H1 (cell line): ENCODE measurements at regions not wholly inside any gene's neighbourhood (a gene's known extent, or its start where the extent isn't known, plus 50 kb on each side); places are given as distances from the start of the nearest gene placed in this dataset.

Experiments used
- CTCF ChIA-PET: fragments of 300-600 bp; sonication (Branson Sonifier 250); formaldehyde crosslinking; loops from one replicate; lab custom pipeline; 2021; ENCODE audit not compliant: partially characterized antibody; lab: Charles Lee
- POLR2A ChIA-PET: fragments of 300-600 bp; sonication (Branson Sonifier 250); formaldehyde crosslinking; loops from one replicate; lab custom pipeline; 2021; ENCODE audit warnings: inconsistent platforms; ENCODE audit not compliant: partially characterized antibody; lab: Charles Lee
- DNase-seq, 2 experiments: peaks; one replicate each; pipeline versions ENCODE4 v3.0.0 to v3.0.0-alpha.2; 2010 to 2022; ENCODE audit warnings: low spot score in 2 of 2, low read depth in 1 of 2, mixed read lengths in 1 of 2
- FAIRE-seq: peaks from 2 replicates; lab custom pipeline; 2011; peaks lifted over from hg19 to GRCh38; lab: Jason Lieb, UNC
- H2AFZ ChIP-seq: 2 replicates; pipeline ENCODE4 v1.8.1; 2012; ENCODE audit warnings: low read length, inconsistent platforms
- H2AK5ac ChIP-seq: 2 replicates; pipeline ENCODE4 v1.6.1; 2013; ENCODE audit warnings: low read depth, low read length
- H2BK120ac ChIP-seq: replicated peaks from 2 replicates; pipeline ENCODE3; 2013; ENCODE audit warnings: low read depth, low read length, inconsistent platforms
- H2BK12ac ChIP-seq: 2 replicates; pipeline ENCODE4 v1.6.1; 2013; ENCODE audit warnings: low read depth, low read length
- H2BK15ac ChIP-seq: 2 replicates; pipeline ENCODE4 v1.6.1; 2013; ENCODE audit warnings: low read length
- H2BK20ac ChIP-seq: 2 replicates; pipeline ENCODE4 v1.6.1; 2013; ENCODE audit warnings: low read length
- H2BK5ac ChIP-seq: 2 replicates; pipeline ENCODE4 v1.6.1; 2013; ENCODE audit warnings: low read depth, low read length
- H3K14ac ChIP-seq: 2 replicates; pipeline ENCODE4 v1.6.1; 2013; ENCODE audit warnings: inconsistent platforms; ENCODE audit not compliant: insufficient read length
- H3K18ac ChIP-seq: 2 replicates; pipeline ENCODE4 v1.6.1; 2013; ENCODE audit warnings: low read length; ENCODE audit errors: extremely low read depth
- H3K23ac ChIP-seq: 2 replicates; pipeline ENCODE4 v1.6.1; 2013; ENCODE audit warnings: inconsistent platforms; ENCODE audit not compliant: insufficient read length
- H3K23me2 ChIP-seq: 2 replicates; pipeline ENCODE4 v1.6.1; 2013; ENCODE audit warnings: low read depth, low read length
- H3K27ac ChIP-seq: 2 replicates; pipeline ENCODE4 v1.6.1; 2011; ENCODE audit warnings: low read depth, low read length, inconsistent platforms
- H3K27me3 ChIP-seq, 4 experiments: replicated peaks in 1 of 4; 1 replicate in 1 of 4; 2 replicates in 3 of 4; pipeline versions ENCODE4 v1.6.1 to v1.8.1; 2011 to 2013; ENCODE audit warnings: low read length in 3 of 4, mild to moderate bottlenecking in 3 of 4, inconsistent platforms in 2 of 4, mixed read lengths in 2 of 4, moderate library complexity in 1 of 4; ENCODE audit not compliant: control insufficient read depth in 3 of 4, insufficient read depth in 3 of 4; ENCODE audit errors: extremely low read depth in 1 of 4
- H3K36me3 ChIP-seq, 4 experiments: 2 replicates each; pipeline versions ENCODE4 v1.6.1 to v1.8.1; 2011 to 2013; ENCODE audit warnings: mild to moderate bottlenecking in 4 of 4, low read length in 3 of 4, moderate library complexity in 2 of 4, control low read depth in 1 of 4, inconsistent platforms in 1 of 4; ENCODE audit not compliant: insufficient read depth in 4 of 4, control insufficient read depth in 2 of 4
- H3K4ac ChIP-seq: replicated peaks from 2 replicates; pipeline ENCODE3; 2013; ENCODE audit warnings: low read length, low read depth, mixed read lengths, inconsistent platforms; ENCODE audit not compliant: insufficient read length
- H3K4me1 ChIP-seq, 4 experiments: replicated peaks in 1 of 4; 1 replicate in 1 of 4; 2 replicates in 3 of 4; pipeline versions ENCODE4 v1.6.1 to v1.8.1; 2011 to 2013; ENCODE audit warnings: low read length in 3 of 4, inconsistent platforms in 2 of 4, mixed read lengths in 1 of 4; ENCODE audit not compliant: insufficient read depth in 4 of 4, control insufficient read depth in 3 of 4
- H3K4me2 ChIP-seq, 2 experiments: 2 replicates each; pipeline versions ENCODE4 v1.6.1 to v1.8.1; 2011 to 2013; ENCODE audit warnings: low read depth in 2 of 2, low read length in 2 of 2, control low read depth in 1 of 2, inconsistent platforms in 1 of 2, mild to moderate bottlenecking in 1 of 2; ENCODE audit not compliant: insufficient read depth in 1 of 2
- H3K4me3 ChIP-seq, 4 experiments: fragments of 200-600, 300-600 bp in 1 of 4; sonication (generic), shearing (Covaris generic), sonication (Bioruptor Twin) in 1 of 4; 2 replicates each; pipeline versions ENCODE4 v1.5.1 to v1.8.1; 2011 to 2016; ENCODE audit warnings: low read length in 4 of 4, low read depth in 3 of 4, control low read depth in 2 of 4, inconsistent platforms in 2 of 4, mild to moderate bottlenecking in 2 of 4, mixed read lengths in 1 of 4, moderate library complexity in 1 of 4; ENCODE audit not compliant: insufficient read depth in 2 of 4; ENCODE audit errors: extremely low read depth in 1 of 4
- H3K56ac ChIP-seq: replicated peaks from 2 replicates; pipeline ENCODE3; 2013; ENCODE audit warnings: low read depth, mild to moderate bottlenecking, mixed read lengths, low read length, inconsistent platforms; ENCODE audit not compliant: insufficient read length
- H3K79me1 ChIP-seq: 2 replicates; pipeline ENCODE4 v1.6.1; 2013; ENCODE audit warnings: low read depth, low read length, control low read depth
- H3K79me2 ChIP-seq, 2 experiments: 2 replicates each; pipeline versions ENCODE4 v1.6.1 to v1.8.1; 2012 to 2013; ENCODE audit warnings: low read length in 2 of 2, mild to moderate bottlenecking in 2 of 2, inconsistent platforms in 1 of 2; ENCODE audit not compliant: insufficient read depth in 2 of 2, control insufficient read depth in 1 of 2
- H3K9ac ChIP-seq, 4 experiments: replicated peaks in 1 of 4; 1 replicate in 1 of 4; 2 replicates in 3 of 4; pipeline versions ENCODE4 v1.6.1 to v1.8.1; 2011 to 2013; ENCODE audit warnings: low read depth in 3 of 4, low read length in 3 of 4, control low read depth in 2 of 4, mild to moderate bottlenecking in 2 of 4, moderate library complexity in 2 of 4, inconsistent platforms in 1 of 4; ENCODE audit errors: extremely low read depth in 1 of 4
- H3K9me3 ChIP-seq, 2 experiments: 2 replicates each; pipeline versions ENCODE4 v1.6.1 to v1.8.1; 2012 to 2013; ENCODE audit warnings: mild to moderate bottlenecking in 2 of 2, moderate library complexity in 2 of 2, control low read depth in 1 of 2, inconsistent platforms in 1 of 2, low read depth in 1 of 2, low read length in 1 of 2, mixed read lengths in 1 of 2; ENCODE audit not compliant: insufficient read depth in 2 of 2
- H4K20me1 ChIP-seq, 2 experiments: replicated peaks in 1 of 2; 2 replicates each; pipeline versions ENCODE3 to v1.8.1; 2011 to 2013; ENCODE audit warnings: inconsistent platforms in 2 of 2, low read length in 2 of 2, mild to moderate bottlenecking in 1 of 2; ENCODE audit not compliant: insufficient read depth in 2 of 2, control insufficient read depth in 1 of 2
- H4K5ac ChIP-seq: 2 replicates; pipeline ENCODE4 v1.6.1; 2013; ENCODE audit warnings: low read length, low read depth, mixed read lengths, inconsistent platforms; ENCODE audit not compliant: insufficient read length
- H4K8ac ChIP-seq: 2 replicates; pipeline ENCODE4 v1.8.0; 2013; ENCODE audit warnings: mild to moderate bottlenecking, moderate library complexity, low read length, inconsistent platforms; ENCODE audit not compliant: insufficient read depth; ENCODE audit errors: extremely low read depth
- H4K91ac ChIP-seq: replicated peaks from 2 replicates; pipeline ENCODE3; 2013; ENCODE audit warnings: low read length, mixed read lengths, inconsistent platforms; ENCODE audit not compliant: insufficient read length
- GABPA ChIP-seq: IDR thresholded peaks from 2 replicates; pipeline ENCODE4 v1.6.1; 2011; ENCODE audit warnings: mild to moderate bottlenecking, low read length, moderate library complexity, borderline replicate concordance; ENCODE audit not compliant: insufficient read depth
- RAD21 ChIP-seq, 2 experiments: IDR thresholded peaks in 1 of 2; conservative IDR thresholded peaks in 1 of 2; 2 replicates each; pipeline ENCODE4 v1.6.1; 2011; ENCODE audit warnings: low read depth in 2 of 2, low read length in 2 of 2, improper control_type of control experiment in 1 of 2, inconsistent platforms in 1 of 2, mild to moderate bottlenecking in 1 of 2, moderate library complexity in 1 of 2
- WGBS, 2 experiments: shearing (Covaris generic) in 1 of 2; methylation state at CpG; one replicate each; pipeline versions ENCODE4 v1.1.6 to v1.1.7; 2013 to 2015; ENCODE audit warnings: low lambda C conversion rate in 2 of 2, mixed read lengths in 2 of 2, inconsistent platforms in 1 of 2, low coverage in 1 of 2, missing lambda C conversion rate in 1 of 2; ENCODE audit not compliant: insufficient replicate concordance in 2 of 2, insufficient coverage in 1 of 2, insufficient read length in 1 of 2; ENCODE audit errors: extremely low coverage in 1 of 2, missing lambda C conversion rate in 1 of 2; 5-methylcytosine and 5-hydroxymethylcytosine counted together
- TF ChIP-seq, protein P1 (sequence below): IDR thresholded peaks from 2 replicates; pipeline ENCODE4 v1.6.1; 2011; ENCODE audit warnings: low read length, improper control_type of control experiment

DNA sequence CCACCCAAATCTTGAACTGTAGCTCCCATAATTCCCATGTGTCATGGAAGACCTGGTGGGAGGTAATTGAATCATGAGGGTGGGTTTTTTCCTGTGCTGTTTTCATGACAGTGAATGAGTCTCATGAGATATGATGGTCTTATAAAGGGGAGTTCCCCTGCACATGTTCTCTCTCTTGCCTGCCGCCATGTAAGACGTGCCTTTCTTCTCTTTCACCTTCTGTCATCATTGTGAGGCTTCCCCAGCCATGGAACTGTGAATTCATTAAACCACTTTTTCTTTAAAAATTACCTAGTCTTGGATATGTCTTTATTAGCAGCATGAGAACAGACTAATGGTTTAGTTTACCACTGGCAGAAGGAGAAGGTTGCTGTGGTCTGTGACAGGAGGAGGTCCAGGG is 111.5 kb upstream of the RAB18 start:
- Histone ChIP-seq H3K56ac (no peak overlapping the region), H2BK12ac (no peak overlapping the region), H2BK120ac (no peak overlapping the region), H3K4me1 (peaks cover 0 to 3% (median 1%) of the 10 kb centered on the region in 4 experiments; a peak in 4 of 7 replicates), H4K5ac (no peak overlapping the region), H3K27ac (no peak overlapping the region), H3K18ac (no peak overlapping the region), H4K8ac (no peak overlapping the region), H3K9me3 (no peaks in the 10 kb centered on the region), H3K14ac (no peak overlapping the region), H3K4ac (no peak overlapping the region), H3K4me3 (no peak overlapping the region), H4K91ac (no peak overlapping the region), H3K4me2 (no peak overlapping the region), H3K36me3 (no peaks in the 10 kb centered on the region), H3K79me1 (no peaks in the 10 kb centered on the region), H2AK5ac (no peak overlapping the region), H4K20me1 (no peaks in the 10 kb centered on the region), H2BK5ac (no peak overlapping the region), H2BK20ac (no peak overlapping the region), H3K27me3 (no peaks in the 10 kb centered on the region), H2BK15ac (no peak overlapping the region), H3K23ac (no peak overlapping the region), H3K23me2 (no peaks in the 10 kb centered on the region), H2AFZ (no peak overlapping the region), H3K9ac (no peak overlapping the region), H3K79me2 (no peaks in the 10 kb centered on the region)
- FAIRE-seq: no peak
- WGBS, 2 experiments: 89% methylated on average over 2 of the region's 2 CpGs; no CpG with 5 or more reads in 1 of the 2 experiments
- ChIA-PET CTCF (no interaction called here), POLR2A (no interaction called here)
- no peak for DNase-seq
- TF ChIP-seq GABPA (no peak), RAD21 (IDR thresholded peaks at IDR 0.05 in 1 of 2, conservative IDR thresholded peaks at IDR 0.05 in 1 of 2; ENCODE audit: low read depth in 2 of 2, low read length in 2 of 2) (no peak)
- TF ChIP-seq, protein P1, sequence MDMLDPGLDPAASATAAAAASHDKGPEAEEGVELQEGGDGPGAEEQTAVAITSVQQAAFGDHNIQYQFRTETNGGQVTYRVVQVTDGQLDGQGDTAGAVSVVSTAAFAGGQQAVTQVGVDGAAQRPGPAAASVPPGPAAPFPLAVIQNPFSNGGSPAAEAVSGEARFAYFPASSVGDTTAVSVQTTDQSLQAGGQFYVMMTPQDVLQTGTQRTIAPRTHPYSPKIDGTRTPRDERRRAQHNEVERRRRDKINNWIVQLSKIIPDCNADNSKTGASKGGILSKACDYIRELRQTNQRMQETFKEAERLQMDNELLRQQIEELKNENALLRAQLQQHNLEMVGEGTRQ: no peak
